ENCODE measurements at regions not wholly inside any gene's neighbourhood (a gene's known extent, or its start where the extent isn't known, plus 50 kb on each side); places are given as distances from the start of the nearest gene placed in this dataset.
A peak's percentile ranks its signal among the peaks of the same experiment; 100 is the strongest.

DNA sequence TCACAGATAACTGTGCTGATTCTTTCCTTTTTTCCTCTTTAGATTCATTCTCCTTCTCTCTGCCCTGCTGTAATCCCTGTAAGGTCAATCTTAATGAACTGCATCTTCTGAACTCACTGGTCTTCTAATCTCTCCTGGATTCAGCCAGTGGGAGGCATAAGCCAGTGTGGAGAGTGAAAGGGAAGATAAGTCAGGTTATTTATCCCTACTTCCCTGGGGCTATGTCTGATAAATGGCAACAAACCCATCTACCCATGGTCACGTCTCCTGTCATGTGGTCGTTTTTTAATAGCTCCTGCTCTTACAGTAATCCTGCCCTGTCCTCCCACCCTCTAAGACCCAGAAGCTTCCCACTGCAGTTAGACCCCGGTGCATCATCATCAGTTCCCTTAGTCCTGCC lies 199.6 kb upstream of the NAALADL2 start:
- Histone ChIP-seq H3K4me3 (ENCODE audit: low read depth, low read length) (no peak overlapping the region), H3K4me1 (ENCODE audit: control insufficient read depth, insufficient read depth, low read length) (no peaks in the 10 kb centered on the region), H3K27me3 (ENCODE audit: control insufficient read depth, insufficient read depth, low read length) (no peaks in the 10 kb centered on the region), H3K36me3 (ENCODE audit: control insufficient read depth, insufficient read depth, low read length) (no peaks in the 10 kb centered on the region), H3K27ac (ENCODE audit: low read depth, low read length) (no peak overlapping the region), H3K9ac (ENCODE audit: low read depth, low read length) (no peak overlapping the region), H3K9me3 (ENCODE audit: control insufficient read depth, insufficient read depth, low read length) (no peaks in the 10 kb centered on the region)

DNA sequence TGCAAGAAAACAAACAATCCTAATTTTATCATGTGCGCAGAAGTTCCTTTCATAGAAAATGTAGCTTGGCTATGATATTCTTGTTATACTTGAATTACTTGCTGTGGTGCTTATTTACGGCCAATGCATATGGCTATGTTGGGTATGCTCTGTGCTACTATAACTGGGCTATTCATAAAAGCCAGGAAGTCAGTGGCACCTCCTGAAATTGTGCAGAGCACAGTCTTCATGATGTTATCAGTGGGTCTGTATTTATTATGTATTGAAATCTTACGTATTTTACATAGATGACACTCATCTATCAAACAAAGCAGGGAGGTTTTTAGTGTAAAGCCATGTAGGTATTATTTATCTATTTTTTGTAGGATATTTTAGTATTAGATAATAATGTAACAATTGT lies 196.5 kb upstream of the NAALADL2 start:
- Histone ChIP-seq H3K36me3 (ENCODE audit: control insufficient read depth, insufficient read depth, low read length) (no peaks in the 10 kb centered on the region), H3K27ac (ENCODE audit: low read depth, low read length) (no peak overlapping the region), H3K4me1 (ENCODE audit: control insufficient read depth, insufficient read depth, low read length) (no peaks in the 10 kb centered on the region), H3K9me3 (ENCODE audit: control insufficient read depth, insufficient read depth, low read length) (no peaks in the 10 kb centered on the region), H3K4me3 (ENCODE audit: low read depth, low read length) (no peak overlapping the region), H3K27me3 (ENCODE audit: control insufficient read depth, insufficient read depth, low read length) (no peaks in the 10 kb centered on the region), H3K9ac (ENCODE audit: low read depth, low read length) (no peak overlapping the region)

- H3K9me3 ChIP-seq (ENCODE audit: control insufficient read depth, insufficient read depth, low read length), result no peaks in the 10 kb centered on the region
- no peaks in the 10 kb centered on the region for H3K36me3 ChIP-seq (ENCODE audit: control insufficient read depth, insufficient read depth, low read length)
- no peaks in the 10 kb centered on the region for H3K27me3 ChIP-seq (ENCODE audit: control insufficient read depth, insufficient read depth, low read length)
- H3K9ac ChIP-seq (ENCODE audit: low read depth, low read length), result no peak overlapping the region
- H3K27ac ChIP-seq (ENCODE audit: low read depth, low read length), result no peak overlapping the region
- H3K4me1 ChIP-seq (ENCODE audit: control insufficient read depth, insufficient read depth, low read length), result no peaks in the 10 kb centered on the region
- H3K4me3 ChIP-seq (ENCODE audit: low read depth, low read length), result no peak overlapping the region
These were observed 191.7 kb upstream of the NAALADL2 start for GRCh38 chr3:174667386-174667785.

- no peaks in the 10 kb centered on the region for H3K9me3 ChIP-seq (ENCODE audit: control insufficient read depth, insufficient read depth, low read length)
- no peaks in the 10 kb centered on the region for H3K36me3 ChIP-seq (ENCODE audit: control insufficient read depth, insufficient read depth, low read length)
- 0 out of 2 replicates have a peak, but pooled peaks cover 5% of the 10 kb centered on the region for H3K4me1 ChIP-seq (ENCODE audit: control insufficient read depth, insufficient read depth, low read length)
- H3K27me3 ChIP-seq (ENCODE audit: control insufficient read depth, insufficient read depth, low read length), result no peaks in the 10 kb centered on the region
- H3K27ac ChIP-seq (ENCODE audit: low read depth, low read length), result no peak overlapping the region
- no peak overlapping the region for H3K9ac ChIP-seq (ENCODE audit: low read depth, low read length)
- no peak overlapping the region for H3K4me3 ChIP-seq (ENCODE audit: low read depth, low read length)
These were observed 183.7 kb upstream of the NAALADL2 start for GRCh38 chr3:174675406-174675805.

GRCh38 chr3:174681784-174682183 lies 177.3 kb upstream of the NAALADL2 start:
- no peaks in the 10 kb centered on the region for H3K27me3 ChIP-seq (ENCODE audit: control insufficient read depth, insufficient read depth, low read length)
- H3K9ac ChIP-seq (ENCODE audit: low read depth, low read length), result no peak overlapping the region
- no peak overlapping the region for H3K4me3 ChIP-seq (ENCODE audit: low read depth, low read length)
- 0 out of 2 replicates have a peak, but pooled peaks cover 3% of the 10 kb centered on the region for H3K9me3 ChIP-seq (ENCODE audit: control insufficient read depth, insufficient read depth, low read length)
- H3K4me1 ChIP-seq (ENCODE audit: control insufficient read depth, insufficient read depth, low read length), result no peaks in the 10 kb centered on the region
- H3K36me3 ChIP-seq (ENCODE audit: control insufficient read depth, insufficient read depth, low read length), result no peaks in the 10 kb centered on the region
- no peak overlapping the region for H3K27ac ChIP-seq (ENCODE audit: low read depth, low read length)

- no peak overlapping the region for H3K27ac ChIP-seq (ENCODE audit: low read depth, low read length)
- no peaks in the 10 kb centered on the region for H3K27me3 ChIP-seq (ENCODE audit: control insufficient read depth, insufficient read depth, low read length)
- no peak overlapping the region for H3K4me3 ChIP-seq (ENCODE audit: low read depth, low read length)
- H3K9me3 ChIP-seq (ENCODE audit: control insufficient read depth, insufficient read depth, low read length), result 0 out of 2 replicates have a peak, but pooled peaks cover 3% of the 10 kb centered on the region
- no peaks in the 10 kb centered on the region for H3K36me3 ChIP-seq (ENCODE audit: control insufficient read depth, insufficient read depth, low read length)
- H3K4me1 ChIP-seq (ENCODE audit: control insufficient read depth, insufficient read depth, low read length), result peaks cover 4% of the 10 kb centered on the region; the same call in 1 of the 2 replicates
- H3K9ac ChIP-seq (ENCODE audit: low read depth, low read length), result no peak overlapping the region
These were observed 173.3 kb upstream of the NAALADL2 start for GRCh38 chr3:174685796-174686195.

- Histone ChIP-seq H3K4me3 (ENCODE audit: low read depth, low read length) (no peak overlapping the region), H3K27ac (ENCODE audit: low read depth, low read length) (no peak overlapping the region), H3K9me3 (ENCODE audit: control insufficient read depth, insufficient read depth, low read length) (no peaks in the 10 kb centered on the region), H3K27me3 (ENCODE audit: control insufficient read depth, insufficient read depth, low read length) (no peaks in the 10 kb centered on the region), H3K36me3 (ENCODE audit: control insufficient read depth, insufficient read depth, low read length) (no peaks in the 10 kb centered on the region), H3K9ac (ENCODE audit: low read depth, low read length) (no peak overlapping the region), H3K4me1 (ENCODE audit: control insufficient read depth, insufficient read depth, low read length) (peaks cover 5% of the 10 kb centered on the region)
These were observed 161.8 kb upstream of the NAALADL2 start for GRCh38 chr3:174697310-174697709.

DNA sequence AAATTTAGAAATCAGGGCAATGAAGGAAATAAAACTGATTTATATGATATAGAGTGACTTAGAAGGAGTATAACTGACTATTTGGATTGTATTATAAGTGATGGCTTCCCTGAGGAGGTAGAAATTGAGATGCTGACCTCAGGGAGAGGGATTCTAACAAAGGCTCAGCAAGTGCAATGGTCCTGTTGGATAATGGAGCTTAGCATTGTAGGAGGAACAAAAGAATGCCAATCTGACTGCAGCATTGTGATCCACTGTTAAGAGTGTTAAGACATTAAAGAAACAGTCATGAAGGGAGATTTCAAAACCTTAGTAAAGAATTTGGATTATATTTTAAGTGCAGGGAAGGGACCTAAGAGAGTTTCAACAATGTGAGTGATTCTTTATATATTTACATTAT lies 158.4 kb upstream of the NAALADL2 start:
- H3K27ac ChIP-seq (ENCODE audit: low read depth, low read length), result peak overlapping the region; percentile 68
- H3K4me3 ChIP-seq (ENCODE audit: low read depth, low read length), result no peak overlapping the region

GRCh38 chr3:174710612-174711011 lies 148.5 kb upstream of the NAALADL2 start:
- H3K27ac ChIP-seq (ENCODE audit: low read depth, low read length), result no peak overlapping the region
- H3K9me3 ChIP-seq (ENCODE audit: control insufficient read depth, insufficient read depth, low read length), result no peaks in the 10 kb centered on the region
- no peak overlapping the region for H3K9ac ChIP-seq (ENCODE audit: low read depth, low read length)
- H3K4me3 ChIP-seq (ENCODE audit: low read depth, low read length), result no peak overlapping the region
- no peaks in the 10 kb centered on the region for H3K4me1 ChIP-seq (ENCODE audit: control insufficient read depth, insufficient read depth, low read length)
- no peaks in the 10 kb centered on the region for H3K27me3 ChIP-seq (ENCODE audit: control insufficient read depth, insufficient read depth, low read length)
- no peaks in the 10 kb centered on the region for H3K36me3 ChIP-seq (ENCODE audit: control insufficient read depth, insufficient read depth, low read length)

More for the DNA sequence above, 158.4 kb upstream of the NAALADL2 start:
- Histone ChIP-seq H3K9ac (ENCODE audit: low read depth, low read length) (no peak overlapping the region), H3K9me3 (ENCODE audit: control insufficient read depth, insufficient read depth, low read length) (no peaks in the 10 kb centered on the region), H3K36me3 (ENCODE audit: control insufficient read depth, insufficient read depth, low read length) (no peaks in the 10 kb centered on the region), H3K4me1 (ENCODE audit: control insufficient read depth, insufficient read depth, low read length) (peaks cover 5% of the 10 kb centered on the region), H3K27me3 (ENCODE audit: control insufficient read depth, insufficient read depth, low read length) (no peaks in the 10 kb centered on the region)

- H3K4me3 ChIP-seq (ENCODE audit: low read depth, low read length), result no peak overlapping the region
- no peaks in the 10 kb centered on the region for H3K36me3 ChIP-seq (ENCODE audit: control insufficient read depth, insufficient read depth, low read length)
- no peak overlapping the region for H3K9ac ChIP-seq (ENCODE audit: low read depth, low read length)
- no peaks in the 10 kb centered on the region for H3K4me1 ChIP-seq (ENCODE audit: control insufficient read depth, insufficient read depth, low read length)
- H3K27ac ChIP-seq (ENCODE audit: low read depth, low read length), result no peak overlapping the region
- H3K9me3 ChIP-seq (ENCODE audit: control insufficient read depth, insufficient read depth, low read length), result no peaks in the 10 kb centered on the region
- no peaks in the 10 kb centered on the region for H3K27me3 ChIP-seq (ENCODE audit: control insufficient read depth, insufficient read depth, low read length)
These were observed 143.7 kb upstream of the NAALADL2 start for GRCh38 chr3:174715386-174715785.

DNA sequence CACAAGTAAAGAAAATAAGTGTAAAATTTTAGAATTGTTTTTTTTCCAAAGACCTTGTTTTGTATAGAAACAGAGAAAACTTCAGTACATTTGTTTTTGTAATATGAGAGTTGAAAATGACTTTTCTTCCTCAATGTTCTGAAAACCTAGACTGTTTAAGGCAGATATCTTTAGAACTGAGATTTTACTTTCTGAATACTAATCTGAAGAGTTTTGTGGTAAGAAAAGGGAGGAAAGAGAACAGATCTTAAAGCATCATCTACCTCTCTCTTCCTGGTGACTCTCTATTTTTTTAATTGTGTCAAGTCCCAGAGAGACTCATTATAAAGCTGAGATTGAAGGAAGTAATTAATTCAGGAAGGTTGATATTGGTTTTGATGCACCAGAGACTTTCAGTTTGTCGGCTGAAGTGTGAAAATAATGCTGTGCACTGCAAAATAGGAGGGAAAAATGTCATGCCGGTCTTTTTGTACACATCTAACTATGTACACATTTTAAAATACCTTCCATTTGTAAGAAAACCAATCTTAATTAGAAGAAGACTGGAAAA lies 142.1 kb upstream of the NAALADL2 start:
- no peaks in the 10 kb centered on the region for H3K9me3 ChIP-seq (ENCODE audit: control insufficient read depth, insufficient read depth, low read length)
- no peak overlapping the region for H3K27ac ChIP-seq (ENCODE audit: low read depth, low read length)
- no peak overlapping the region for H3K4me3 ChIP-seq (ENCODE audit: low read depth, low read length)
- no peaks in the 10 kb centered on the region for H3K36me3 ChIP-seq (ENCODE audit: control insufficient read depth, insufficient read depth, low read length)
- no peaks in the 10 kb centered on the region; the same call in 1 of the 2 replicates for H3K4me1 ChIP-seq (ENCODE audit: control insufficient read depth, insufficient read depth, low read length)
- H3K27me3 ChIP-seq (ENCODE audit: control insufficient read depth, insufficient read depth, low read length), result no peaks in the 10 kb centered on the region
- no peak overlapping the region for H3K9ac ChIP-seq (ENCODE audit: low read depth, low read length)
